ENCODE measurements at regions not wholly inside any gene's neighbourhood (a gene's known extent, or its start where the extent isn't known, plus 50 kb on each side); places are given as distances from the start of the nearest gene placed in this dataset.

DNA sequence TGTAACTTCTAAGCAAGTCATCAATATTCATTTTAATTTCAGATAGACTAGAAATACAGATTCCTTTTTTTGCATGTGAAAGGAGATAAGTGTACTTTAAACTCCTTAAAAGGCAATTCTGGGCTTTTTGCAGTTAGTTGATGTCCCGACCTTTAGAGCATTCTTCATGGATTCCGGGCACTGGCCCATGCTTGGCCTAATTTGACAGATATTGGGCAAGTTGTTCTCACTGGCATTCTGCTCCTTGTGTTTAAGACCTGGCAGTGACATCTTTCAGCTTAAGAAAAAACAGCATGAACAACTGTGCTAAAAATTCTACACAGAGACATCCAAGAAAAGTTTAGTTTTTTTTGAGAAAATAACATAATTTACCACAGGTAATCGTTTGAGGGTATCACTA is 1037.2 kb downstream of the PCDH18 start:
- TF ChIP-seq EGR1 (IDR thresholded peaks at IDR 0.05) = no peak
- TF ChIP-seq EP300 (IDR thresholded peaks at IDR 0.05; ENCODE audit: borderline replicate concordance) = no peak
- no peak for TF ChIP-seq REST (IDR thresholded peaks at IDR 0.05; ENCODE audit: low read depth)
- no peak for TF ChIP-seq TEAD4 (IDR thresholded peaks at IDR 0.05)
- TF ChIP-seq TAF1 (IDR thresholded peaks at IDR 0.05; ENCODE audit: low read depth) = no peak
- no peak for TF ChIP-seq RAD21 (IDR thresholded peaks at IDR 0.05; ENCODE audit: low read depth)
- TF ChIP-seq MAX (IDR thresholded peaks at IDR 0.05) = no peak
- TF ChIP-seq CREB1 (IDR thresholded peaks at IDR 0.05; ENCODE audit: low read depth) = no peak

All from Ishikawa (cell line).